ENCODE measurements at regions not wholly inside any gene's neighbourhood (a gene's known extent, or its start where the extent isn't known, plus 50 kb on each side); places are given as distances from the start of the nearest gene placed in this dataset.

DNA sequence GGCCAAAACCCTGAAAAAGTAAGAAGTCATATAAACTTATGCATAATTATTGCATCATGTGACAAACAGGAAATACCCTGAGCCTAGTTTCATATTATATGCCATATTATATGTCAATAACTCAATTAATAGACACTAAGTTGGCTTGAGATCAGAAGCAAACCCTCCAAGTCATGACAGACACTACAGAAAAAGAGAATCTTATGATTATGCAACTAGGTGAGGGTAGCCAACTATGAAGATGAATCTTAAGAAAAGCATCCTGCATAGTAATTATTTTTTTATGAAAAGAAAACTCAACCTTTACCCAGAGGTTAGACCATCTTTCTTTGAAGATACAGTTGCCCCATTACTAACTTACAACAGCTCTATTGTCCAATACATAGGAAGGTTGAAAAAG is 192.4 kb upstream of the VEPH1 start:
- Histone ChIP-seq H2BK5ac (ENCODE audit: low read depth, low read length) (no peak overlapping the region), H3K79me1 (ENCODE audit: low read depth, low read length) (no peaks in the 10 kb centered on the region), H3K23ac (ENCODE audit: insufficient read length) (no peak overlapping the region), H3K4me1 (replicated peaks in 1 of 4; ENCODE audit: control insufficient read depth in 3 of 4, insufficient read depth in 4 of 4, low read length in 3 of 4) (no peaks in the 10 kb centered on the region), H3K9ac (replicated peaks in 1 of 4; ENCODE audit: extremely low read depth in 1 of 4, low read depth in 3 of 4, low read length in 3 of 4) (no peak overlapping the region), H3K18ac (ENCODE audit: extremely low read depth, low read length) (no peak overlapping the region), H3K79me2 (ENCODE audit: control insufficient read depth in 1 of 2, insufficient read depth in 2 of 2, low read length in 2 of 2) (no peaks in the 10 kb centered on the region), H2BK120ac (replicated peaks; ENCODE audit: low read depth, low read length) (no peak overlapping the region), H2AFZ (ENCODE audit: low read length) (no peak overlapping the region), H3K27ac (ENCODE audit: low read depth, low read length) (no peak overlapping the region), H3K4me3 (ENCODE audit: extremely low read depth in 1 of 4, insufficient read depth in 2 of 4, low read depth in 3 of 4, low read length in 4 of 4) (no peak overlapping the region), H2AK5ac (ENCODE audit: low read depth, low read length) (no peak overlapping the region), H3K4ac (replicated peaks; ENCODE audit: insufficient read length, low read depth, low read length) (no peak overlapping the region), H3K36me3 (ENCODE audit: control insufficient read depth in 2 of 4, insufficient read depth in 4 of 4, low read length in 3 of 4) (no peaks in the 10 kb centered on the region), H2BK20ac (ENCODE audit: low read length) (no peak overlapping the region), H3K56ac (replicated peaks; ENCODE audit: insufficient read length, low read depth, low read length) (no peak overlapping the region), H3K9me3 (ENCODE audit: insufficient read depth in 2 of 2, low read depth in 1 of 2, low read length in 1 of 2) (no peaks in the 10 kb centered on the region), H3K23me2 (ENCODE audit: low read depth, low read length) (no peaks in the 10 kb centered on the region), H3K27me3 (replicated peaks in 1 of 4; ENCODE audit: control insufficient read depth in 3 of 4, extremely low read depth in 1 of 4, insufficient read depth in 3 of 4, low read length in 3 of 4) (no peaks in the 10 kb centered on the region), H4K91ac (replicated peaks; ENCODE audit: insufficient read length, low read length) (no peak overlapping the region), H2BK12ac (ENCODE audit: low read depth, low read length) (no peak overlapping the region), H2BK15ac (ENCODE audit: low read length) (no peak overlapping the region), H3K4me2 (ENCODE audit: insufficient read depth in 1 of 2, low read depth in 2 of 2, low read length in 2 of 2) (no peak overlapping the region), H4K20me1 (replicated peaks in 1 of 2; ENCODE audit: control insufficient read depth in 1 of 2, insufficient read depth in 2 of 2, low read length in 2 of 2) (no peaks in the 10 kb centered on the region), H4K5ac (ENCODE audit: insufficient read length, low read depth, low read length) (no peak overlapping the region), H4K8ac (ENCODE audit: extremely low read depth, insufficient read depth, low read length) (no peak overlapping the region), H3K14ac (ENCODE audit: insufficient read length) (no peak overlapping the region)
- ChIA-PET CTCF (ENCODE audit: partially characterized antibody) (interaction anchor here (0.9 kb wide), 1 partner anchor 86 kb away, joined by 3 read pairs; no protein-coding TSS in a partner anchor), POLR2A (ENCODE audit: partially characterized antibody) (no interaction called here)
- FAIRE-seq (no peak), DNase-seq (ENCODE audit: low read depth in 1 of 2, low spot score in 2 of 2) (no peak)
- TF ChIP-seq POLR2A (IDR thresholded peaks at IDR 0.05; ENCODE audit: control extremely low read depth in 1 of 2, low read depth in 2 of 2, low read length in 2 of 2) (no peak), CBX5 (IDR thresholded peaks at IDR 0.05; ENCODE audit: low read depth, low read length) (no peak)
- TF ChIP-seq, protein P1, sequence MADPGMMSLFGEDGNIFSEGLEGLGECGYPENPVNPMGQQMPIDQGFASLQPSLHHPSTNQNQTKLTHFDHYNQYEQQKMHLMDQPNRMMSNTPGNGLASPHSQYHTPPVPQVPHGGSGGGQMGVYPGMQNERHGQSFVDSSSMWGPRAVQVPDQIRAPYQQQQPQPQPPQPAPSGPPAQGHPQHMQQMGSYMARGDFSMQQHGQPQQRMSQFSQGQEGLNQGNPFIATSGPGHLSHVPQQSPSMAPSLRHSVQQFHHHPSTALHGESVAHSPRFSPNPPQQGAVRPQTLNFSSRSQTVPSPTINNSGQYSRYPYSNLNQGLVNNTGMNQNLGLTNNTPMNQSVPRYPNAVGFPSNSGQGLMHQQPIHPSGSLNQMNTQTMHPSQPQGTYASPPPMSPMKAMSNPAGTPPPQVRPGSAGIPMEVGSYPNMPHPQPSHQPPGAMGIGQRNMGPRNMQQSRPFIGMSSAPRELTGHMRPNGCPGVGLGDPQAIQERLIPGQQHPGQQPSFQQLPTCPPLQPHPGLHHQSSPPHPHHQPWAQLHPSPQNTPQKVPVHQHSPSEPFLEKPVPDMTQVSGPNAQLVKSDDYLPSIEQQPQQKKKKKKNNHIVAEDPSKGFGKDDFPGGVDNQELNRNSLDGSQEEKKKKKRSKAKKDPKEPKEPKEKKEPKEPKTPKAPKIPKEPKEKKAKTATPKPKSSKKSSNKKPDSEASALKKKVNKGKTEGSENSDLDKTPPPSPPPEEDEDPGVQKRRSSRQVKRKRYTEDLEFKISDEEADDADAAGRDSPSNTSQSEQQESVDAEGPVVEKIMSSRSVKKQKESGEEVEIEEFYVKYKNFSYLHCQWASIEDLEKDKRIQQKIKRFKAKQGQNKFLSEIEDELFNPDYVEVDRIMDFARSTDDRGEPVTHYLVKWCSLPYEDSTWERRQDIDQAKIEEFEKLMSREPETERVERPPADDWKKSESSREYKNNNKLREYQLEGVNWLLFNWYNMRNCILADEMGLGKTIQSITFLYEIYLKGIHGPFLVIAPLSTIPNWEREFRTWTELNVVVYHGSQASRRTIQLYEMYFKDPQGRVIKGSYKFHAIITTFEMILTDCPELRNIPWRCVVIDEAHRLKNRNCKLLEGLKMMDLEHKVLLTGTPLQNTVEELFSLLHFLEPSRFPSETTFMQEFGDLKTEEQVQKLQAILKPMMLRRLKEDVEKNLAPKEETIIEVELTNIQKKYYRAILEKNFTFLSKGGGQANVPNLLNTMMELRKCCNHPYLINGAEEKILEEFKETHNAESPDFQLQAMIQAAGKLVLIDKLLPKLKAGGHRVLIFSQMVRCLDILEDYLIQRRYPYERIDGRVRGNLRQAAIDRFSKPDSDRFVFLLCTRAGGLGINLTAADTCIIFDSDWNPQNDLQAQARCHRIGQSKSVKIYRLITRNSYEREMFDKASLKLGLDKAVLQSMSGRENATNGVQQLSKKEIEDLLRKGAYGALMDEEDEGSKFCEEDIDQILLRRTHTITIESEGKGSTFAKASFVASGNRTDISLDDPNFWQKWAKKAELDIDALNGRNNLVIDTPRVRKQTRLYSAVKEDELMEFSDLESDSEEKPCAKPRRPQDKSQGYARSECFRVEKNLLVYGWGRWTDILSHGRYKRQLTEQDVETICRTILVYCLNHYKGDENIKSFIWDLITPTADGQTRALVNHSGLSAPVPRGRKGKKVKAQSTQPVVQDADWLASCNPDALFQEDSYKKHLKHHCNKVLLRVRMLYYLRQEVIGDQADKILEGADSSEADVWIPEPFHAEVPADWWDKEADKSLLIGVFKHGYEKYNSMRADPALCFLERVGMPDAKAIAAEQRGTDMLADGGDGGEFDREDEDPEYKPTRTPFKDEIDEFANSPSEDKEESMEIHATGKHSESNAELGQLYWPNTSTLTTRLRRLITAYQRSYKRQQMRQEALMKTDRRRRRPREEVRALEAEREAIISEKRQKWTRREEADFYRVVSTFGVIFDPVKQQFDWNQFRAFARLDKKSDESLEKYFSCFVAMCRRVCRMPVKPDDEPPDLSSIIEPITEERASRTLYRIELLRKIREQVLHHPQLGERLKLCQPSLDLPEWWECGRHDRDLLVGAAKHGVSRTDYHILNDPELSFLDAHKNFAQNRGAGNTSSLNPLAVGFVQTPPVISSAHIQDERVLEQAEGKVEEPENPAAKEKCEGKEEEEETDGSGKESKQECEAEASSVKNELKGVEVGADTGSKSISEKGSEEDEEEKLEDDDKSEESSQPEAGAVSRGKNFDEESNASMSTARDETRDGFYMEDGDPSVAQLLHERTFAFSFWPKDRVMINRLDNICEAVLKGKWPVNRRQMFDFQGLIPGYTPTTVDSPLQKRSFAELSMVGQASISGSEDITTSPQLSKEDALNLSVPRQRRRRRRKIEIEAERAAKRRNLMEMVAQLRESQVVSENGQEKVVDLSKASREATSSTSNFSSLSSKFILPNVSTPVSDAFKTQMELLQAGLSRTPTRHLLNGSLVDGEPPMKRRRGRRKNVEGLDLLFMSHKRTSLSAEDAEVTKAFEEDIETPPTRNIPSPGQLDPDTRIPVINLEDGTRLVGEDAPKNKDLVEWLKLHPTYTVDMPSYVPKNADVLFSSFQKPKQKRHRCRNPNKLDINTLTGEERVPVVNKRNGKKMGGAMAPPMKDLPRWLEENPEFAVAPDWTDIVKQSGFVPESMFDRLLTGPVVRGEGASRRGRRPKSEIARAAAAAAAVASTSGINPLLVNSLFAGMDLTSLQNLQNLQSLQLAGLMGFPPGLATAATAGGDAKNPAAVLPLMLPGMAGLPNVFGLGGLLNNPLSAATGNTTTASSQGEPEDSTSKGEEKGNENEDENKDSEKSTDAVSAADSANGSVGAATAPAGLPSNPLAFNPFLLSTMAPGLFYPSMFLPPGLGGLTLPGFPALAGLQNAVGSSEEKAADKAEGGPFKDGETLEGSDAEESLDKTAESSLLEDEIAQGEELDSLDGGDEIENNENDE (IDR thresholded peaks at IDR 0.05; ENCODE audit: insufficient replicate concordance, low read length) = no peak
